H9 (cell line): ENCODE measurements at regions not wholly inside any gene's neighbourhood (a gene's known extent, or its start where the extent isn't known, plus 50 kb on each side); places are given as distances from the start of the nearest gene placed in this dataset.

Experiments used
- DNase-seq: peaks from one replicate; pipeline ENCODE4 v3.0.0-alpha.2; 2017
- H2AFZ ChIP-seq: one replicate; pipeline ENCODE4 v1.6.1; 2013; ENCODE audit warnings: mild to moderate bottlenecking, low read length, control low read depth, moderate library complexity
- H2AK5ac ChIP-seq: 2 replicates; pipeline ENCODE4 v1.6.1; 2013; ENCODE audit warnings: low read length, control low read depth, mixed read lengths; ENCODE audit not compliant: insufficient read length
- H2BK120ac ChIP-seq: one replicate; pipeline ENCODE4 v1.6.1; 2013; ENCODE audit warnings: low read depth, mild to moderate bottlenecking, low read length, control low read depth, inconsistent platforms; ENCODE audit not compliant: poor library complexity, severe bottlenecking
- H2BK12ac ChIP-seq: 2 replicates; pipeline ENCODE4 v1.6.1; 2013; ENCODE audit warnings: low read length, control low read depth, mixed read lengths, low read depth; ENCODE audit not compliant: insufficient read length
- H2BK15ac ChIP-seq: 2 replicates; pipeline ENCODE4 v1.6.1; 2013; ENCODE audit warnings: low read depth, low read length, control low read depth
- H2BK20ac ChIP-seq: one replicate; pipeline ENCODE4 v1.6.1; 2013; ENCODE audit warnings: low read depth, mild to moderate bottlenecking, low read length, control low read depth, inconsistent platforms; ENCODE audit not compliant: poor library complexity, severe bottlenecking
- H2BK5ac ChIP-seq: 2 replicates; pipeline ENCODE4 v1.6.1; 2013; ENCODE audit warnings: low read length, control low read depth, mixed read lengths; ENCODE audit not compliant: insufficient read length
- H3K14ac ChIP-seq: 2 replicates; pipeline ENCODE4 v1.6.1; 2013; ENCODE audit warnings: low read length, control low read depth; ENCODE audit not compliant: insufficient read depth
- H3K18ac ChIP-seq: 2 replicates; pipeline ENCODE4 v1.6.1; 2013; ENCODE audit warnings: low read depth, mild to moderate bottlenecking, mixed read lengths, low read length, control low read depth; ENCODE audit not compliant: insufficient read length
- H3K23ac ChIP-seq: 2 replicates; pipeline ENCODE4 v1.6.1; 2013; ENCODE audit warnings: low read length, control low read depth, mixed read lengths, low read depth; ENCODE audit not compliant: insufficient read length
- H3K23me2 ChIP-seq: 2 replicates; pipeline ENCODE4 v1.6.1; 2013; ENCODE audit warnings: low read depth, mild to moderate bottlenecking, mixed read lengths, low read length, control low read depth; ENCODE audit not compliant: insufficient read length, poor library complexity, severe bottlenecking
- H3K27ac ChIP-seq: 2 replicates; pipeline ENCODE4 v1.5.1; 2013; ENCODE audit warnings: low read length, control low read depth, mixed read lengths, low read depth; ENCODE audit not compliant: insufficient read length
- H3K27me3 ChIP-seq: 2 replicates; pipeline ENCODE4 v1.6.1; 2013; ENCODE audit warnings: low read length, control low read depth, inconsistent platforms; ENCODE audit not compliant: insufficient read depth
- H3K4ac ChIP-seq: 2 replicates; pipeline ENCODE4 v1.6.1; 2013; ENCODE audit warnings: low read depth, mild to moderate bottlenecking, control low read depth, inconsistent platforms, low read length, moderate library complexity
- H3K4me1 ChIP-seq: 2 replicates; pipeline ENCODE4 v1.6.1; 2013; ENCODE audit warnings: low read length, control low read depth, inconsistent platforms; ENCODE audit not compliant: insufficient read depth
- H3K4me2 ChIP-seq: 2 replicates; pipeline ENCODE4 v1.6.1; 2013; ENCODE audit warnings: low read length, control low read depth, mixed read lengths; ENCODE audit not compliant: insufficient read length, insufficient read depth
- H3K56ac ChIP-seq: 2 replicates; pipeline ENCODE4 v1.6.1; 2013; ENCODE audit warnings: low read depth, mild to moderate bottlenecking, mixed read lengths, low read length, control low read depth; ENCODE audit not compliant: insufficient read length
- H3K79me1 ChIP-seq: 2 replicates; pipeline ENCODE4 v1.6.1; 2013; ENCODE audit warnings: low read depth, mild to moderate bottlenecking, moderate library complexity, low read length, control low read depth, inconsistent platforms; ENCODE audit not compliant: insufficient read depth, poor library complexity, severe bottlenecking
- H3K79me2 ChIP-seq: 2 replicates; pipeline ENCODE4 v1.6.1; 2013; ENCODE audit warnings: low read length, control low read depth, inconsistent platforms; ENCODE audit not compliant: insufficient read depth
- H3K9ac ChIP-seq: 2 replicates; pipeline ENCODE4 v1.6.1; 2013; ENCODE audit warnings: low read length, control low read depth, mixed read lengths; ENCODE audit not compliant: insufficient read length; ENCODE audit errors: extremely low read depth
- H3K9me3 ChIP-seq: one replicate; pipeline ENCODE4 v1.6.1; 2013; ENCODE audit warnings: low read depth, low read length, inconsistent platforms; ENCODE audit not compliant: control insufficient read depth
- H3T11ph ChIP-seq: one replicate; pipeline ENCODE4 v1.6.1; 2013; ENCODE audit warnings: mild to moderate bottlenecking, low read length, control low read depth, inconsistent platforms
- H4K20me1 ChIP-seq: one replicate; pipeline ENCODE4 v1.6.1; 2013; ENCODE audit not compliant: control insufficient read depth, insufficient read length, insufficient read depth
- H4K5ac ChIP-seq: 2 replicates; pipeline ENCODE4 v1.6.1; 2013; ENCODE audit warnings: low read depth, mild to moderate bottlenecking, mixed read lengths, low read length, control low read depth; ENCODE audit not compliant: insufficient read length
- H4K8ac ChIP-seq: replicated peaks from 2 replicates; pipeline ENCODE4 v1.6.1; 2013; ENCODE audit warnings: low read length, control low read depth, mixed read lengths, low read depth; ENCODE audit not compliant: insufficient read length
- H4K91ac ChIP-seq: 2 replicates; pipeline ENCODE4 v1.6.1; 2013; ENCODE audit warnings: low read depth, mild to moderate bottlenecking, moderate library complexity, mixed read lengths, low read length, control low read depth; ENCODE audit not compliant: insufficient read length
- H3K27ac Mint-ChIP-seq, 3 experiments: 2 replicates in 2 of 3; 3 replicates in 1 of 3; pipeline ENCODE4 v1.8.0; 2020 to 2021; ENCODE audit warnings: mixed read lengths in 3 of 3, mild to moderate bottlenecking in 1 of 3, moderate library complexity in 1 of 3
- H3K27me3 Mint-ChIP-seq: 2 replicates; pipeline ENCODE4 v1.8.0; 2021; ENCODE audit warnings: low read depth, mild to moderate bottlenecking, moderate library complexity, mixed read lengths
- H3K36me3 Mint-ChIP-seq, 3 experiments: 2 replicates in 2 of 3; 3 replicates in 1 of 3; pipeline ENCODE4 v1.8.0; 2020 to 2021; ENCODE audit warnings: low read depth in 3 of 3, mixed read lengths in 3 of 3; ENCODE audit not compliant: insufficient read depth in 1 of 3
- H3K4me1 Mint-ChIP-seq, 2 experiments: 2 replicates each; pipeline ENCODE4 v1.8.0; 2020; ENCODE audit warnings: mixed read lengths in 2 of 2
- H3K4me3 Mint-ChIP-seq, 2 experiments: 2 replicates in 1 of 2; 3 replicates in 1 of 2; pipeline ENCODE4 v1.8.0; 2020 to 2021; ENCODE audit warnings: mild to moderate bottlenecking in 2 of 2, mixed read lengths in 2 of 2, moderate library complexity in 1 of 2
- H3K9me3 Mint-ChIP-seq, 2 experiments: 2 replicates in 1 of 2; 3 replicates in 1 of 2; pipeline ENCODE4 v1.8.0; 2020; ENCODE audit warnings: mild to moderate bottlenecking in 2 of 2, mixed read lengths in 2 of 2, moderate library complexity in 1 of 2
- WGBS: extraction: QIAGEN DNeasy Blood & Tissue Kit; methylation state at CpG from one replicate; pipeline ENCODE4 v1.1.7; 2013; ENCODE audit warnings: missing lambda C conversion rate, low lambda C conversion rate, mixed read lengths; ENCODE audit not compliant: insufficient read length; ENCODE audit errors: extremely low coverage; 5-methylcytosine and 5-hydroxymethylcytosine counted together
- TF ChIP-seq, protein P1 (sequence below): fragments of 200-600 bp; sonication (generic); conservative IDR thresholded peaks from 3 replicates; pipeline ENCODE4 v1.8.0; 2021; ENCODE audit warnings: antibody characterized with exemption, mild to moderate bottlenecking

DNA sequence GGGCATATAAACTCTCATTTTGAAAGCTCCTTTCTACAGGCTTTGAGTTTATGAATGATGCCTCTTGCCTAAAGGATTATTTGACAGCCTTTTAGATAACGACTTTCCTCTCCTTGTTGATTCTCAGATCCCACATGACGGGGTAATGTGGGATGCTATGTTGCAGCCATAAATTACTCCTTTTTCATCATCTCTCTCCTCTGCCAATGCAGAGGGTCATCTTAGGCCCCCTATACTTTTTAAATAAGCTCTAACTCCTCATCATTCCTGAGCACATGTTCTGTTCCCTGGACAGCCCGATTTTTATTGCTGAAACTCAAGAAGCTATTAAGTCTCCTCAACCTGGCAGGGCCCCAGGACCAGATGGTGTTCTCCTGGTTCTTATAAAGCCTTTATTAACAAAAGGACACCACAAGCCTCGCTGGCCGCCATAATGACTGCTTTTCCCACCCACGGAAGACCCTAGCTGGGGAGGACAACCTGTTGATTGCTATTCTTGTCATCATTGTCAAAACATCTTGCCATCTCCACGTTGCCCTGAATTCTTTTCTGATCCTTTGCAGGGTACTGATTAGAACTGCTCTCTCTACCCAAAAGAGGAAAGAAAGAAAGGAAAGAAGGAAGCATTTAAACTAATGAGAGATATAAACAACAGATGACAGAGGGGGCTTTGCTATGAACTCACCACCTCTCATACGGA lies 150.7 kb downstream of the DHX15 start:
- Histone ChIP-seq H4K20me1 (no peaks in the 10 kb centered on the region), H3K18ac (no peak overlapping the region), H3K79me2 (no peaks in the 10 kb centered on the region; the same call in 1 of the 2 replicates), H3K9me3 (no peaks in the 10 kb centered on the region), H2AFZ (no peak overlapping the region), H2BK20ac (no peak overlapping the region), H3K27me3 (no peaks in the 10 kb centered on the region), H2BK120ac (no peak overlapping the region), H4K91ac (no peak overlapping the region), H3K56ac (no peak overlapping the region), H3K4ac (no peak overlapping the region), H3K27ac (no peak overlapping the region), H3K23me2 (no peaks in the 10 kb centered on the region), H4K5ac (no peak overlapping the region), H3K23ac (no peak overlapping the region), H3K79me1 (no peaks in the 10 kb centered on the region), H2AK5ac (no peak overlapping the region), H3K4me2 (no peak overlapping the region), H4K8ac (no peak overlapping the region), H3K14ac (no peak overlapping the region), H2BK12ac (no peak overlapping the region), H3T11ph (no peak overlapping the region), H3K9ac (no peak overlapping the region), H2BK5ac (no peak overlapping the region), H3K4me1 (0 out of 2 replicates have a peak, but pooled peaks cover 4% of the 10 kb centered on the region), H2BK15ac (no peak overlapping the region)
- peaks cover 8% of the 10 kb centered on the region in 2 experiments for H3K4me1 Mint-ChIP-seq
- TF ChIP-seq, protein P1, sequence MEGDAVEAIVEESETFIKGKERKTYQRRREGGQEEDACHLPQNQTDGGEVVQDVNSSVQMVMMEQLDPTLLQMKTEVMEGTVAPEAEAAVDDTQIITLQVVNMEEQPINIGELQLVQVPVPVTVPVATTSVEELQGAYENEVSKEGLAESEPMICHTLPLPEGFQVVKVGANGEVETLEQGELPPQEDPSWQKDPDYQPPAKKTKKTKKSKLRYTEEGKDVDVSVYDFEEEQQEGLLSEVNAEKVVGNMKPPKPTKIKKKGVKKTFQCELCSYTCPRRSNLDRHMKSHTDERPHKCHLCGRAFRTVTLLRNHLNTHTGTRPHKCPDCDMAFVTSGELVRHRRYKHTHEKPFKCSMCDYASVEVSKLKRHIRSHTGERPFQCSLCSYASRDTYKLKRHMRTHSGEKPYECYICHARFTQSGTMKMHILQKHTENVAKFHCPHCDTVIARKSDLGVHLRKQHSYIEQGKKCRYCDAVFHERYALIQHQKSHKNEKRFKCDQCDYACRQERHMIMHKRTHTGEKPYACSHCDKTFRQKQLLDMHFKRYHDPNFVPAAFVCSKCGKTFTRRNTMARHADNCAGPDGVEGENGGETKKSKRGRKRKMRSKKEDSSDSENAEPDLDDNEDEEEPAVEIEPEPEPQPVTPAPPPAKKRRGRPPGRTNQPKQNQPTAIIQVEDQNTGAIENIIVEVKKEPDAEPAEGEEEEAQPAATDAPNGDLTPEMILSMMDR: no peak
- DNase-seq: no peak
- peaks cover 6% of the 10 kb centered on the region; the same call in 1 of the 2 replicates for H3K27me3 Mint-ChIP-seq
- peaks cover 3 to 10% (median 5%) of the 10 kb centered on the region in 3 experiments for H3K36me3 Mint-ChIP-seq
- H3K9me3 Mint-ChIP-seq: peaks cover 6 to 10% of the 10 kb centered on the region in 2 experiments
- no peak overlapping the region for H3K4me3 Mint-ChIP-seq
- WGBS: no CpG with 5 or more reads among the region's 8 CpGs
- no peak overlapping the region for H3K27ac Mint-ChIP-seq
